ENCODE measurements at regions not wholly inside any gene's neighbourhood (a gene's known extent, or its start where the extent isn't known, plus 50 kb on each side); places are given as distances from the start of the nearest gene placed in this dataset.

DNA sequence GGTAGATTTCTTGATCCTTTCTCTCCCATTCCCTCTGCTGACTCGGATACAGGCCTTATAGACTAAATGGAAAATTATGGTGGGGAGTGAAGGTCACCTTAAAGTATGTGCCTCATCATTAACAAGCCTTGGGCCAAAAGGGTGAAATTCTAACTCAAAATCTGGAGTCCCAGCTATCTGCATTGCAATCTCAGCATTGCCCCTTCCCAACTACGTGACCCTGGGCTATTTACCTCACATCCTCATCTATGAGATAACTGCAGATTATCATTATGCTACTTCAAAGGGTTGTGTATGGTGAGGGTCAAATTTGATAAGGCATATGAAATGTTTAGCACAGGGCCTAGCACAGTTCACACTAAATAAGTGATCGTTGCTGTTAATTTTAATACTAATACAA lies 147.7 kb downstream of the WNT5A start:
- TF ChIP-seq POLR2A (IDR thresholded peaks at IDR 0.05; ENCODE audit: low read depth, low read length) (no peak), POLR2AphosphoS5 (IDR thresholded peaks at IDR 0.05; ENCODE audit: low read depth, low read length) (no peak), TAF1 (IDR thresholded peaks at IDR 0.05; ENCODE audit: borderline replicate concordance, low read depth, low read length) (no peak)
